WTC11 (cell line): ENCODE measurements at regions not wholly inside any gene's neighbourhood (a gene's known extent, or its start where the extent isn't known, plus 50 kb on each side); places are given as distances from the start of the nearest gene placed in this dataset.

ENCODE experiments used
- NR3C1 ChIP-seq: sonication (generic); formaldehyde crosslinking; conservative IDR thresholded peaks from 2 replicates; pipeline ENCODE4 v1.8.1; 2023; ENCODE audit warnings: low read depth, mild to moderate bottlenecking, missing genetic modification reagents
- RORB ChIP-seq: fragments of 250-450 bp; sonication (Bioruptor Pico); IDR thresholded peaks from 2 replicates; pipeline ENCODE4 v1.9.0; 2021; ENCODE audit warnings: mild to moderate bottlenecking
- TF ChIP-seq, protein P1 (sequence below): fragments of 200-600 bp; IDR thresholded peaks from 2 replicates; pipeline ENCODE4 v1.8.0; 2022; ENCODE audit warnings: antibody characterized with exemption
- TF ChIP-seq, protein P2 (sequence below): sonication (generic); formaldehyde crosslinking; IDR thresholded peaks from 2 replicates; pipeline ENCODE4 v1.8.1; 2022; ENCODE audit warnings: mild to moderate bottlenecking, missing genetic modification reagents, moderate library complexity, borderline replicate concordance

DNA sequence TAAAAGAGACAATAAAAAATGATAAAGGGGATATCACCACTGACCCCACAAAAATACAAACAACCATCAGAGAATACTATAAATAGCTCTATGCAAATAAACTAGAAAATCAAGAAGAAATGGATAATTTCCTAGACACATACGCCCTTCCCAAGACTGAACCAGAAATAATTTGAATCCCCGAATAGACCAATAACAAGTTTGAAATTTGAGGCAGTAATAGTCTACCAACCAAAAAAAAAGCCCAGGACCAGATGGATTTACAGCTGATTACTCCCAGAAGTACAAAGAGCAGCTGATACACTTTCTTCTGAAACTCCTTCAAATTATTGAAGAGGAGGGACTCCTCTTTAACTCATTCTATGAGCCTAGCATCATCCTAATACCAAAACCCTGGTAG lies 128.1 kb downstream of the DMRTA1 start:
- TF ChIP-seq, protein P1, sequence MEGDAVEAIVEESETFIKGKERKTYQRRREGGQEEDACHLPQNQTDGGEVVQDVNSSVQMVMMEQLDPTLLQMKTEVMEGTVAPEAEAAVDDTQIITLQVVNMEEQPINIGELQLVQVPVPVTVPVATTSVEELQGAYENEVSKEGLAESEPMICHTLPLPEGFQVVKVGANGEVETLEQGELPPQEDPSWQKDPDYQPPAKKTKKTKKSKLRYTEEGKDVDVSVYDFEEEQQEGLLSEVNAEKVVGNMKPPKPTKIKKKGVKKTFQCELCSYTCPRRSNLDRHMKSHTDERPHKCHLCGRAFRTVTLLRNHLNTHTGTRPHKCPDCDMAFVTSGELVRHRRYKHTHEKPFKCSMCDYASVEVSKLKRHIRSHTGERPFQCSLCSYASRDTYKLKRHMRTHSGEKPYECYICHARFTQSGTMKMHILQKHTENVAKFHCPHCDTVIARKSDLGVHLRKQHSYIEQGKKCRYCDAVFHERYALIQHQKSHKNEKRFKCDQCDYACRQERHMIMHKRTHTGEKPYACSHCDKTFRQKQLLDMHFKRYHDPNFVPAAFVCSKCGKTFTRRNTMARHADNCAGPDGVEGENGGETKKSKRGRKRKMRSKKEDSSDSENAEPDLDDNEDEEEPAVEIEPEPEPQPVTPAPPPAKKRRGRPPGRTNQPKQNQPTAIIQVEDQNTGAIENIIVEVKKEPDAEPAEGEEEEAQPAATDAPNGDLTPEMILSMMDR = no peak
- TF ChIP-seq NR3C1 (CRISPR knock-in tag) (no peak), RORB (CRISPR knock-in tag) (no peak)
- TF ChIP-seq, protein P2, sequence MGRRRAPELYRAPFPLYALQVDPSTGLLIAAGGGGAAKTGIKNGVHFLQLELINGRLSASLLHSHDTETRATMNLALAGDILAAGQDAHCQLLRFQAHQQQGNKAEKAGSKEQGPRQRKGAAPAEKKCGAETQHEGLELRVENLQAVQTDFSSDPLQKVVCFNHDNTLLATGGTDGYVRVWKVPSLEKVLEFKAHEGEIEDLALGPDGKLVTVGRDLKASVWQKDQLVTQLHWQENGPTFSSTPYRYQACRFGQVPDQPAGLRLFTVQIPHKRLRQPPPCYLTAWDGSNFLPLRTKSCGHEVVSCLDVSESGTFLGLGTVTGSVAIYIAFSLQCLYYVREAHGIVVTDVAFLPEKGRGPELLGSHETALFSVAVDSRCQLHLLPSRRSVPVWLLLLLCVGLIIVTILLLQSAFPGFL = no peak
